PC-3 (cell line): ENCODE measurements at regions not wholly inside any gene's neighbourhood (a gene's known extent, or its start where the extent isn't known, plus 50 kb on each side); places are given as distances from the start of the nearest gene placed in this dataset.

Experiments
- EZH2 ChIP-seq: fragments of 300-600 bp; sonication (generic); IDR thresholded peaks from one replicate; pipeline ENCODE4 v1.6.1; 2017; ENCODE audit warnings: antibody characterized with exemption, mild to moderate bottlenecking, low read length; ENCODE audit not compliant: unreplicated experiment
- TF ChIP-seq, protein P1 (sequence below): fragments of 300-600 bp; sonication (generic); conservative IDR thresholded peaks from 2 replicates; pipeline ENCODE4 v1.5.1; 2017; ENCODE audit warnings: antibody characterized with exemption, low read depth, mild to moderate bottlenecking, low read length

DNA sequence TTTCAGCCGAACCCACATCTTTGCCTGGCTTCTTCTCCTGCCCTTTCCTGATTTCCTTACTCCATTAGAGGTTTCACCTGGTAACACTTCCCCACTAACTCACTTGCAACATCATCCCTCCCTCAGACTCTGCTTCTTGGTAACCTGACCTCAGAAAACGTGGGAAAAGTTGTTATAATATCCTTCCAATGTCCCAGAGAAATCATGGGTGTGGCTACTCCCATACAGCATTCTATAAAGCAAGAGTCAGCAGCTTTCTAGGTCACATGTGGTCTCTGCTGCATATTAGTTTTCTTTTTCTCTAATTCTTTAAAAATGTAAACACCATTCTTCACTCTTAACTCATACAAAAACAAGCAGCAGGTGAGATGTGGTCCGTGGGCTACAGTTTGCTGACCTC is 283.1 kb upstream of the MAOA start:
- TF ChIP-seq, protein P1, sequence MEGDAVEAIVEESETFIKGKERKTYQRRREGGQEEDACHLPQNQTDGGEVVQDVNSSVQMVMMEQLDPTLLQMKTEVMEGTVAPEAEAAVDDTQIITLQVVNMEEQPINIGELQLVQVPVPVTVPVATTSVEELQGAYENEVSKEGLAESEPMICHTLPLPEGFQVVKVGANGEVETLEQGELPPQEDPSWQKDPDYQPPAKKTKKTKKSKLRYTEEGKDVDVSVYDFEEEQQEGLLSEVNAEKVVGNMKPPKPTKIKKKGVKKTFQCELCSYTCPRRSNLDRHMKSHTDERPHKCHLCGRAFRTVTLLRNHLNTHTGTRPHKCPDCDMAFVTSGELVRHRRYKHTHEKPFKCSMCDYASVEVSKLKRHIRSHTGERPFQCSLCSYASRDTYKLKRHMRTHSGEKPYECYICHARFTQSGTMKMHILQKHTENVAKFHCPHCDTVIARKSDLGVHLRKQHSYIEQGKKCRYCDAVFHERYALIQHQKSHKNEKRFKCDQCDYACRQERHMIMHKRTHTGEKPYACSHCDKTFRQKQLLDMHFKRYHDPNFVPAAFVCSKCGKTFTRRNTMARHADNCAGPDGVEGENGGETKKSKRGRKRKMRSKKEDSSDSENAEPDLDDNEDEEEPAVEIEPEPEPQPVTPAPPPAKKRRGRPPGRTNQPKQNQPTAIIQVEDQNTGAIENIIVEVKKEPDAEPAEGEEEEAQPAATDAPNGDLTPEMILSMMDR: no peak
- TF ChIP-seq EZH2: no peak
